ENCODE measurements at regions not wholly inside any gene's neighbourhood (a gene's known extent, or its start where the extent isn't known, plus 50 kb on each side); places are given as distances from the start of the nearest gene placed in this dataset.

DNA sequence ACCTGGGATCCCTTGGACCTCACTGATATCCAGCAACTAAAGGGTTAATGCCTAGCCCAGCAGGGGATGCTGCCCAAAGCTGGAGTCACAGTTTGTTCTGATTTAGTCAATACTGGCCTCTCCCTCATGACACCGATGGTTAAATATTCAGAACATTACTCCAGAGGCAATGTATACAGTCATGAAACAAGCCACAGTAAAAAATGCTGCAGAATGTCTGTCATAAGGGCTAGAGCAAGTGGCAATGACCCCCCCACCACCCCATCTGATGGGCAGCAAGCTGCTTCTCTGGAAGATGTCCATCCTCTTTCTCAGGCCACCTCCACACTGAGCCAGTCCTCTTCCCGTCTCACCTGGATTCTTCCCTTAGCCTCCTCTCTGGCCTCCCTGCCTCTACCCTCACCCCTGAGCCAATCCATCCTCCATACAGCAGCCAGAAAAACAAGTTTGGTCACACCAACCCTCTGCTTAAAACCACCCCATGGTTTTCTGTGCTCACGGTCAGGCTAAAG lies 99.0 kb upstream of the KCNG1 start:
- DNase-seq: no peak

DNA sequence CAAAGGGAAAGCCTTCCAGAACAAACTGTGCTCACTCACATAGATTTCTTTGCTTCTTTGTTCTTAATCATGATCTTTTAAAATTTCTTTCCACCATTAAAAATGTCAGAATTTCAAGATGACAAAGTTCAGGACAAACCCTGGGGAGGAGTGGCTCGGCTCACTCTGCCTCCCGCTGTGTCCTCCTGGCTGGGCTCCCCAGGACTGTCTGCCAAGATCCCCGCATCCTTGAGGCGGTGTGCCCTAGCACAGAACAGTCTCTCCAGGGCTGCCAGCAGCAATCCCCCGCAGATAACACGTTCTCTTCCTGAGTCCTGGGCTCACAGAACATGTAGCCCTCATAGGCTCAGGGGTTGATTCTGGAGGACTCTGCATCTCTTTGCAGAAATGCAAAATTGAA lies 98.4 kb upstream of the KCNG1 start:
- no peak for DNase-seq

DNA sequence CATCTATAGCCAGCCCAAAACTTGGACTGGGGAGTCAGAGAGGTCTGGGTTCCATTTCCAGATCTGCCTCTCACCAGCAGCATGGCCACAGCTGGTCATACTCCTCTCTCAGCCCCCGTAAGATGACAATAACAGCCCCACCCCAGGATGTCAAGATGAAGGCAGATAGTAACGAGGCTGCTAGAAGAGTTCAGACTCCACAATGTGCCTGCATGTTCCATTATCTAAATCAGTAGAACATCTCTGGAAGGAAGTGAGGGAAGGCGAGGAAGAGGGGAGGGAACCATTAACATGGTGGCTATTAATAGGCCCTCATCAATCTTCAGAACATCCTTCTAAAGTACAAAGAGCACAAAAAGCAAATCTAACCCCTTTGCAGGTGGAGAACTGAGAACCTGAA lies 98.0 kb upstream of the KCNG1 start:
- DNase-seq: no peak

DNA sequence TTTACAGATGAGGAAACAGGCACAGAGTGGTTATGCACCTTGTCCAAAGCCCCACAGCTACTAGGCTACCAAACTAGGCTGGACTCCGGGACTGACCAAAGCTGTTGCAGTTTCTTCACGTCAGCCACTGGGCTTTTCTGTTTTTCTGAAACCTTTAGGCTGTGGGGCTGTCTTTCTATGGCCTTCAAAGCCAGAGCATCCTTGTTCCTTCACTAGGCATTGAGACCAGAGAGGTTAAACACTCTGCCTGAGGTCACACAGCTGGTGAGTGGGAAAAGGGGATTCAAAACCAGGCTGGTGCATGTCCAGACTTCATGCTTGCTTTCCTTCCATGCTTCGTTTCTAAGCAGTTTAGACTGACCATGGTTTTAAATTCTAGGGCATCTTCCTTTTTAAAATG lies 97.5 kb upstream of the KCNG1 start:
- DNase-seq: no peak

DNA sequence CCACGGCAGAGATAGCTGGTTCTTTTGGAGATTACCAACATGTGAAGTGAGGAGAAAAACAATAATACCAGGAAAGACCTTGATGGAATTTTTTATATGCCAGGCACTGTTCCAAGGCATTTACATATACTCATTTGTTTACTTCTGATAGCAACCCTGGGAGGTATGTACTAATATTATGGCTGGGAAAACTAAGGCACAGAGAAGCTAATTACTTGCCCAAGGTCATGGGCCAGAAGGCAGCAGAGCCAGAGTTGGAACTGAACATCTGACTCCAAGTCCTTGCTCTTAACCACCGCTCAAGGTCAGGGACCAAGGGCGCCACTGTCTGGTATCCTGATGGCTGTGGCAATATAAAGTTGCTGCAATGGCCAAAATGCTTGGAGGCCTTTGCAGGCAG lies 97.0 kb upstream of the KCNG1 start:
- no peak for DNase-seq

DNA sequence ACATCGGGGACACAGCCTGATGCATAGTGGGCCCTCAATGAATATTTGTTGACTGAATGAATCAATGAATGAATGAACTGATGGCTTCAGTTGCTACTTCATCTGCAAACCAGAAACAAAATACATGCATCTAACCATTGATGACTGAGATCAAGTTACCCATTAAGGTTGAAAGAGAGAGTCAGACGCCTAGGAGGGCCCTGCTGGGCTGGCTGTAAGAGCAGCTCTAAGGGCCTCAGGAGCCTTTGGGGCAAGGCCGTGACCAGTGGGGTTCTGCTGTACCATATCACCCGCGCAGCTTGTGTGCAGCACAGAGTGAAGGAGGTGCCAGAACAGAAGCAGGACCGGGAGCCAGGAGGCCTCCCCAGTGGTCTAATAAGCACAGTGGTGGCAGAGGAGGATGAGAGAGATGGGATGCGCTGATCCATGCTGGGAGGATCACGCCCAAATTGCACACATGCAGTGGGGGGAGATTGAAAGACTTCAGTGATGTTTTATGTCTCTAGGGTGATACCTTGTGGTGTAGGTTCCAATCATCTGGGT lies 96.1 kb upstream of the KCNG1 start:
- no peak for DNase-seq

DNA sequence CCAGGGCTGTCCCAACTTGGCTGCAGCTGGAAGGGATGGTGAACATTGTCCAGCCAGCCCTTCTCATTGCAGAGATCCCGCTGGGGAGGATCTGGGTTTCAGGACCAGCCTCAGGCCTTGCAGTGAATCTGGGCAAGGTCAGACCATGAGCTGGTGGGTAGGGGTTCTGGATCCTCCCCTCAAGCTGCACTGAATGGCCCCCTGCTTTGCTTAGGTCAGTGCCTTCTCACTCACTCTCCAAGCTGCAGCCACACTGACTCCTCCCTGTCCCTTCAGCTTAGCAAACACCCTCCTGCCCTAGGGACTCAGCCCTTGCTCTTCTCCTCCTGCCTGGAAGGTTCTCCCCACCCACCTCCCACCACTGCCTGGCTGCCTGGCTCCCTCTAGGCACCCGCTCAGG lies 95.3 kb upstream of the KCNG1 start:
- no peak for DNase-seq

DNA sequence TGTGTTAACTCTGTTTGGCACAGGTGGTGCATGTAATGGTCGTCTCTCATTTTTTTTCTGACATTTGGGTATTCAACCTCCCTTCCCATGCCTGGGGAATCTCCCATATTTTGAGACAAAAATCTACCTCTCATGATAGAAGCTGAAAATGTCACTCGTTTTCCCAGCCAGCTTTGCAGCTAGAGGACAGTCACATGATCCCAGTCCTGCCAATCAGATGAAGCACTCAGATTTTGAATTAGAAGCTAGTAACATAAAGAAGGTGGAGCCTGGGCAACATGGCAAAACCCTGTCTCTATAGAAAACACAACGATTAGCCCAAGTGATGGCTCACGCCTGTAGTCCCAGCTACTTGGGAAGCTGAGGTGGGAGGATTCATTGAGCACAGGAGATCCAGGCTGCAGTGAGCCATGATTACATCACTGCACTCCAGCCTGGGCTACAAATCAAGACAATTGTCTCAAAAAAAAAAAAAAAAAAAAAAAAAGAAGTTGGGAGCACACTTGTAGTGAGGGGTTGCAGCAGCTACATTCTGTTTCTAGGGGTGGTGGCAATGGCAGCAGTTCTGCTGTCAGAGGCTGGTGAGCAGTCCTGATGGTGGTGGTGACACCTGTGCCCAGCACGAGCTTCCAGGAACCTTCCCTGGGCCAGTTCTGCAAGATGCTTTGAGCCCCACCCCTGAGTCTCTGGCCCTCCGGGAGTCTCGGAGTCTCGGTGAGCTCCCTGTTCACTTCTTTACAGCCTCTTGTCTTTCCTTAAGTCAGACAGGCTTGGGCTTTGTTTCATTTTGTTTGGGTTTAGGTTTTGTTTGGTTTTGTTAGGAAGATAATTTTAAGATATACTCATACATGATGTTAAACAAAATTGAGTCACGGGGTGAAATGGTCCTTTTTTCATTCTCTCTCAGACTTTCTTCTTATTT lies 94.1 kb upstream of the KCNG1 start:
- DNase-seq: no peak

DNA sequence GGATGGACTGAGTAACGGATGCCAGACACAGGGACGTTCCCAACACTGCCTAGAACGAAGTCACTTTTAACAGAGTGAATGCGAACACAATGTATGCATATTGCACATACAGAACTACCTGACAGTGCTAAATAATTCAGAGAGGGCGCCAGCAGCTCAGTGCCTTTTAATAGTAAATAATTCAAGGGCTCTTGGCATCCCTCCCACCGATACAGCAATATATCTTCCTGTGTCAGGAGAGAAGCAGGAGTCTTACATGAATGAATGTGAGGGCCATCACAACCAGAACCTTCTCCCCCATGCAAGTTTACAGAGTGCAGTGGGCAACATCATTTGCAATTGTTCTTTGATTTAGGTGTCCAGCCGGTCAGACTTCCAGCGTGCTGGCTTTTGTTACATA lies 88.4 kb upstream of the KCNG1 start:
- no peak for DNase-seq

DNA sequence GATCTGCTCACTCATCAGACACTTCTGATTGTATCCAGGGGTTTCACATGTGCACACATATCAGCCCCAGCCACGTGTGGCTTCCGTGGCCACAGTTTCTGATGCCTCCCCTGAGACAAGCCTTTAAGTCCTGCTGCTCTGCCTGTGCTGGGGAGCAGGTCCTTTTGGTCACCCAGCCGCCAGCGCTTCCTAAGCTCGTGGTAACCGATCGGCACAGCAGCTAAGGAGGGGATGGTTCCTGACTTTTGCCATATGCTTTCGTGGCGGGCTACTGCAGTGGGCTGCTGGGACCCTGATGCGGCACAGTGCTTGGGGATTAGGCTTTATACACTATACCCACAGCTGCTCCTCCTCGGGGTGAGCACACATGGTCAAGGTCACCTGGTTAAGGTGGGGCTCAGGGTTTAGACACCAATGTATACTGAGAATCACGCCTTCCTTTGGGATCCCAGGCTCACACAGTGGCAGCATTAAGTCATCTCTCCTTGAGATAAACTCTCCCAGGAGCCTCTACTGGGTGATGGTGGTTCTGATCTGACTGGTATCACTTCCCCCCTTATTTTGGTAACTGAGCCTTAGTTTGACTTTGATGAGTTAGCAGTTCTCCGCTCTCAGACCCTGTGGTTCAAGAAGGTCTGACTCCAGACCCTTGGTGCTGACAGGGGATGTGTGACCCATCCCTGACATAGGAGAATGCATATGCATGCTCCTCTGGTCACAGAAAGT lies 85.9 kb upstream of the KCNG1 start:
- DNase-seq: no peak

DNA sequence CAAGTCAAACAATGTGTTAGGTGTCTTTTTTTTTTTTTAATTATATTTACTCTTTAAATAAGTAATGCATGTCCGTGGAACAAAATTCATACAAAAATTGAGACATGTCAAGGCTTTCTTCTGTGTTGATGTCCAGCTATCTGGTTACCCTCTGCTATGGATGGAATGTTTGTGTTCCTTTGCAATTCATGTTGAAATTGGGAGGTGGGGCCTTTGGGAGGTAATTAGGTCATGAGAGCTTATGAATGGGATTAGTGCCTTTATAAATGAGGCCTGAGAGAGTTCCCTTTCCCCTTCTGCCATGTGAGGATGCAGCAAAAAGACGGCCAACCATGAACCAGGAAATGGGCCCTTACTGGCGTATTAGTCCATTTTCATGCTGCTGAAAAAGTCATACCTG lies 83.1 kb upstream of the KCNG1 start:
- DNase-seq: no peak

DNA sequence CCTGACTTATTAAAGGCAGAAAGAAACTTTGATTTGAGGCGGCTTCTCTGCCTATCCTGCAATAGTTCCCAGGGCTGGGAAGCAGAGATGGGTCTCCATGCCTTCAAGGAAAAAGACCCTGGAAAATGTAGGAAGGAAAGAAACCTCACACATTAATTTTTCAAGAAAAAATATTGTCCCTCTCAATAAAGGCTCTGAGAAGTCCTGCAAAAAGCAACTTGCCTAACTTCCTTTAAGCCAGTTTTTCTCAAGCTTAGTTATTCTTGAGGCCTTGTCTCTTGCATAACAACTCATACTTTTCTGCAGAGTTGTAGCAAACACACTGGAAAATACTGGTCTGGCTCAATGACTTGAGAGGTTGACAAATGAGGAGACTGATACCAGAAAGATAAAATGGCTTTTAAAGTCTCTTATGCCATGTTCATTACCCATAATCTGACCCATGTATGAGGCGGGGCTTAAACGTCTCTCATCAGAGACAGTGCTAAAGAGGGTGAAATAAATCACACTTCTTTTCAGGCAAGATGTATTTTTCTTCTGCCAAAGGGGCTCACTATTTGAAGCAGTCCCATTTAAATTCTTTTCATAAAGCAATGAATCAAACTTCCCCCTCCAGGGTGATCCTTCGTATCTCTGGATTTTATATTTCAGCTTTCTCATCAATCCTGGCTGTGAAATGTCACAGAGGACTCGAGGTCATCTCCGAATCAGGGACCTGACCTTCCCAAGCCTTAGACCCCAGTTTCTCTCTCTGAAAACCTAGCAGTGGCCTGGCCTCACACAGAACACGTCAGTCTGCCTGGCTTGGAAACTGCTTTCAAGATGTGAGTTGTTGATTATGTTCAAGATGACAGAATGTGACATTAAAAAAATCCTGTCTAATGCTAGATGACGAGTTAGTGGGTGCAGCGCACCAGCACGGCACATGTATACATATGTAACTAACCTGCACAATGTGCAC lies 82.3 kb upstream of the KCNG1 start:
- no peak for DNase-seq

DNA sequence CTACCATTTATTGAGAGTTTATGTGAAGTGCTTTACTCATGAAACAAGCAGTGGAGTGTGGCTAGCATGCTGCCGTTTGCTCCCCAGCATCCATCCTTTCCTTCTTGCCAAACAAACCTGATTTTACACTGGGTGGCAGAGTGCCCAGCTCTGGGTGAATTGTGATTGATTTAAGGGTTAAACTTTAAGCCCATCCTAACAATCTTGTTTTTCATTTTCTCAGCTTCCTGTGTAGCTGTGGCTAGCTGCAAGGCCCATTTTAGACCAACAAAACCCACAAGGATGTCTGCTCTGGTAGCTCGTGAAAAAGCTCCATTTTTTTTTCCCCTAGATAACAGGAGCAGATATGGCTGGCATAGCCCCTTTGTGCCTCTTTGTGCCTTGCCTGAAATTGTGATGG lies 77.7 kb upstream of the KCNG1 start:
- DNase-seq: no peak

DNA sequence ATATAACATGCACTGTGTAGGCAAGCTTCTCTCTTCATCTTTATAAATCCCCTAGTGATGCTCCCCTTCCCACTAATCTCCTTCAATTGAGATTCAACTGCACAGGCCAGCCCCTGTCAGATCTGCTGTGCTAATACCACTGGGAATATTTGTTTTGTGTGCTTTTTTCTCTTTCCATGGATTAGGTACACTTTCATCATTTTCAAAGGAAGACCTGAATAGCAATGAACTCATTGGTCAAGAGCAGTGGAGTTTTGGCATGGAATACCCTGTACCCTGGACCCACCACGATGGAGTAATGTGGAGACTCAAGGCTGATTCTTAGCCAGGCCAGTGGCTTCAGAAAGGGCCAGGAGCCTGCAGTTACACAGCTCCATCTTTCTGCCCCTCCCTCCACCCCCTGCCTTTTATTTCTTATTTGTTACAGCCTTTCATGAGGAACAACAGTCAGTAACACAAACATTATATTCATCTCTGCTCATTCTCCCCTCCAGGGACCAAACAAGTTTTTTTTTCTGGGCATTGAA lies 75.4 kb upstream of the KCNG1 start:
- no peak for DNase-seq

DNA sequence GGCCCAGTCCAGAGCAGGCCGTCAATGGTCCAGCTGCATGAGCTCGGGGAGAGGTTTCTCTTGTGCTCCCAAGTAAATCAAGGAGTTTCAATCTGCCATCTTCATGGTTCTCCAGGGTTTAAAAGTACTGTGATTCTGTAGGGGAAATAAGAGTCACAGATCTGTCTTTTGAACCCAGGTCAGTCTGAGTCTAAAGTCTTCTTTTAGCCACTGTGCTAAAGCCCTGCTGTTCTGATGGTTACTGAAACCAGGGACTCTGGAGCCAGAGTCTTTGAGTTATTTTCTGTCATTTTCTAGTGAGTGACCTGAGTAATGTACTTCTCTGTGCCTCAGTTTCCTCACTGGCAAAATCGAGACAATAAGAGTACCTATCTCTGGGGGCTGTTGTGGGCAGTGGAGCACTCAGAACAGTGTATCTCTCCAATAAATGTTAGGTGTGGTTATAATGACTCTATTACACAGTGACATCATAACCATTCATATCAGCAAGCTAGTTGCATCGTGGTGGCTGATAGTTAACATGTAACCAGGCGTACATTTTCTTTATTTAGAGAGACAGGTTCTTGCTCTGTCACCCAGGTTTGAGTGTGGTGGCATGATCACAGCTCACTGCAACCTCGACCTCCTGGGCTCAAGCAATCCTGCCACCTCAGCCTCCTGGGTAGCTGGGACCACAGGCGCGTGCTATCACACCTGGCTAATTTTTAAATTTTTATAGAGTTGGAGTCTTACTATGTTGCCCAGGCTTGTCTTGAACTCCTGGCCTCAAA lies 74.6 kb upstream of the KCNG1 start:
- no peak for DNase-seq

DNA sequence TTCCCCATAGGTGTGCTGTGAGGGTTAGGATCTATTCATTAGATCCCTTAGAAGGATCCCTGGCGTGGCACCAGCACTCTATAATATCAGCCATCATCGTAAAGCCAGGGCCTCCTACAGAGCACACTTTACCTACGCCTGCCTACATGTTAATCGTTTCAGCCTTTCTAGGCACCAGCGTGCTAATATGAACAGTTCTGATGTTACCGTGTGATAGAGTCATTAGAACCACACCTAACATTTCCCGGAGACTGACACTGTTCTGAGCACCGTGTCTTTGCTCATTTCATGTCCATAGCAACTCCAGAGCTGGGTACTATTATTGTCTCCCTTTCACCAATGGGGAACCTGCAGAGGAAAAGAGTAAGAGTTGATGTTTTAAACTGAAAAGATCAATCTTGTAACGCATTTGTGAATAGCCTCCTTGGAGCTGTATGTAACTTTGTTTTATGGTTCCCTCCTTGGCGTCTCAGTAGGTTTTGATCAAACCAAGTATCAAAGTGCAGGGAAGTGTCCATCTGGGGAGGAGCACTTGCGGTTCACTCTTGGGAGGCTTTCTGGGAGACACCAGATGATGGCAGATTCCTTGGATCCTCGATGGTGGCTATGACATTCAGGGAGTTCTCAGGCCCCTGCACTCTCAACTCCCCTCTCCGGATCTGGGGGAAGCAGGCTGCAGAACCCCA lies 73.8 kb upstream of the KCNG1 start:
- DNase-seq: no peak

DNA sequence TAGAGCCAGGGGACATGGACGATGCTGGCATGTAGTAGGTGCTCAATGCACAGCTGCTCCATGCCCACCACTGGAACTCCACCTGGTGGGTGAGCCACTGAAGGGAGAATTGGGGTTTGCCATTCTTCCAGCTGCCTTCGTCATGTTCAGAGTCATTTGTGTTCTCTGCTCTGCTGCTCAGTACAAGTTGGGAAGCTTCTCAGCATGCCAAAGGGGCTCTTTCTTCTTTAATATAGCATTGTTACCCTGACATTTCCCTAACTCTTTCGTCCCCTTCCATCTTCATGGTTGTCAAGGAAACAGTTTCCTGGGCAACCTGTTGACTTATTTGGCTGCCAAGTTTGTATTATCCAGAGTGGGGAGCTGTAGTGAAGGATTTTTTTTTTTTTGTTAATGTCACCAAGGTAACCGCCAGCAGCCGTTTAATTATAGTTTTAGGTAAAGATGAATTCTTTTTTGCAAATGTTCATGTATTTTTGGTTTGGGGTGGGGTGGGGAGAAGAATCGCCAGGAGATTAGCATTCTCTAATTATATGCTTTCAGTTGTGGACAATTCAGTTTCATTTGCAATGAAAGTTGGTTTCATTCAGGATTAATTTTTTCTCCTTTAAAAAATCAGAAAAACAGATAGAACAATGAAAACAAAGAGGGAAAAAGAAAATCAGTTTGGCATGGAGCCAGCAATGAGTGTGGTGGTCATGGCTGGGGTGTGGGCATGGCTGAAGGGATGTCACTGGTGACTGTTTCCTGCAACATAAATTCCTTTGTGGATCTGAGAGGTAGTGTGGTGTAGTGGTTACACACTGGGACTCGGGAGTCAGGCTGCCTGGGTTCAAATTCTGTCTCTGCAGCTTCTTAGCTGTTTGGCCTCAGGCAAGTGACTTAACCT lies 73.0 kb upstream of the KCNG1 start:
- DNase-seq: no peak

DNA sequence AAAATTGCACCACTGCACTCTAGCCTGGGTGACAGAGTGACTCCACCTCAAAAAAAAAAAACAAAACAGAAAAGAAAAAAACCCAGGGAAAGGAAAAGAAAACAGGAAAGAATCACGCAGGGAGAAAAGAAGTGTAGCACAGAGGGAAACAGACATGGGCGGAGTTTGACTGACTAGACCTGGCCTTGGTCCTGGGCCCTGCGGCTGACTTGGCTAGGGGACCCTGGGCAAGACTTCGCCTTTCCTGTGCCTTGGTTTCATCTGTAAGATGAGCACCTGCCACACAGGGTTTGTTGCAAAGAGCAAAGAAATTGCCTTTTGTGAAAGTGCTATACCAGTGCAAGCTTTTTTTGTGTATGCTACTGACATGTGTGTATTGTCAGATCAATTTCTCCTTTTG lies 71.3 kb upstream of the KCNG1 start:
- no peak for DNase-seq

DNA sequence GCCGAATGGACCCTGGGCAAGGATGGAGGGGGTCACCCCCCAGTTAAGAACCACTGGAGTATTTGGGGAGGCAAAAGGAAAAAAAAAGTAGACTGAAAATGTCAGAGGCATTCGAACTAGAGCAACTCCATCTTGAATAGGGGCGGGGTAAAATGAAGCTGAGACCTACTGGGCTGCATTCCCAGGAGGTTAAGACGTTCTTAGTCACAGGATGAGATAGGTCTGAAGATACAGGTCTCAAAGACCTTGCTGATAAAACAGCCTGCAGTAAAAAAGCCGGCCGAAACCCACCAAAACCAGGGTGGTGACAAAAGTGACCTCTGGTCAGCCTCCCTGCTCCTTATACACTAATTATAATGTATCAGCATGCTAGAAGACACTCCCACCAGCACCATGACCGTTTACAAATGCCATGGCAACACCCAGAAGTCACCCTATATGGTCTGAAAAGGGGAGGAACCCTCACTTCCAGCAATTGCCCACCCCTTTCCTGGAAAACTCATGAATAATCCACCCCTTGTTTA lies 70.4 kb upstream of the KCNG1 start:
- DNase-seq: no peak

DNA sequence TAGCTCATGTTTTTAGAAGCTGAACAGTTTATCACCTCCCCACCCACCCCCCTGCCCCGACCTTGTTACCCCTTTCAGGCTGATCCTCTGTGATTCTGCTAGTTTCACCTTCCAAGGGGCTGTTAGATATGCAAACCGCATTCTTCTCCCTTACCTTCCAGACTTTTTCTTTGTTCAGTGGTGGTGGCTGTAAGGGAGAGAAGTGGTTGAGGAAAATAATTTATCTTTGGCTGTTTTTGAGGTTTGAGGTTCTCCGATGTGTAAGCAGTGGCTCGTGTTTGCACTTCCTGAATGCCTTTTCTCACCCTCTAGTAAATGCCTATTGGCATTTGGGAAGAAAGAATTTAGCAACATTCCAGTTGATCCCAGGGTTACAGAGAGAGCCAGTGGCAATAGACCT lies 69.4 kb upstream of the KCNG1 start:
- DNase-seq: no peak

Measured in GOT3 (cell line).